HT1080 (cell line): ENCODE measurements at regions not wholly inside any gene's neighbourhood (a gene's known extent, or its start where the extent isn't known, plus 50 kb on each side); places are given as distances from the start of the nearest gene placed in this dataset.
"Not testable (repeated sequence)": the region's sequence is repeated elsewhere in the genome, so short reads cannot be mapped to it uniquely, and the experiment has no call there.

Experiments used
- DNase-seq: peaks from one replicate; pipeline ENCODE4 v3.0.0-alpha.2; 2015; ENCODE audit warnings: low read depth

DNA sequence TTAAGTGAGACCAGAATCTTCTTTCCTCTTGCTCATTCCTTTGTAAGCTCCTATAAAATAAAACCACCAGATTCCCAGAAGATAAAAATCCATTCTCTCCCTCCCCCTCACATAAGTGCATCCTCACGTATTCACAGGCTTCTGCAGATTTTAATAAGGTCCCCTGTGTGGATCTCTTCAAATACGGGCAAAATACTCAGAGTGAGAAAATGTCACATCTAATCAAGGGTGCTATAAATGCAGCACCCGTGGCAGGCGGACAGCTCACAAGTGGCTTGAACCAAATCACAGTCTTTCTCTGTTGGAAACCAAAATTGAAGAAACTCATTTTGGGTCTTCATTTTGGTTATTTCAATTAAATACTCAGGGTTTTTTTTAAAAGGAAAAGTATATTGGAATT lies 212.9 kb upstream of the CMC1 start:
- no peak for DNase-seq

- DNase-seq: no peak
Observed at GRCh38 chr3:28033059-28033784, 208.2 kb upstream of the CMC1 start.

- DNase-seq: no peak
Observed at GRCh38 chr3:28036599-28037575, 204.5 kb upstream of the CMC1 start.

DNA sequence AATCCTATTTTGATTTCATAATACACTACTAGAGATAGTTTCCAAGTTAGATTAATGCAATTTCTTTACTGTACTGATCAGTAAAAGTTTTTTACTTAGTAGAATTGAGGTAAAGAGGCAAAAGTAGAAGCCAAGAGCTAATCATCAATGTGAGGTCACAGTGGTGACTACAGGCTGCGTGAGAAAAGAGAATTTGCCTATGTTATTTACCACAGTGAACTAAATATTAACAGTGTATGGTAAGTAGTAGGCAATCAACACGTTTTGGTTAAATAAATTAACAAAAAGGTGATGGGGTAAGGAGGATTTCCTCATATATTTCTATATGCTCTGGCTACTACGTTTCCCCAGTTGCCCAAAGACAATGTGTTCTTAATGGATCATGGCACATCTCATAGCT lies 202.2 kb upstream of the CMC1 start:
- no peak for DNase-seq

GRCh38 chr3:28039829-28040228 lies 201.6 kb upstream of the CMC1 start:
- DNase-seq: no peak

DNA sequence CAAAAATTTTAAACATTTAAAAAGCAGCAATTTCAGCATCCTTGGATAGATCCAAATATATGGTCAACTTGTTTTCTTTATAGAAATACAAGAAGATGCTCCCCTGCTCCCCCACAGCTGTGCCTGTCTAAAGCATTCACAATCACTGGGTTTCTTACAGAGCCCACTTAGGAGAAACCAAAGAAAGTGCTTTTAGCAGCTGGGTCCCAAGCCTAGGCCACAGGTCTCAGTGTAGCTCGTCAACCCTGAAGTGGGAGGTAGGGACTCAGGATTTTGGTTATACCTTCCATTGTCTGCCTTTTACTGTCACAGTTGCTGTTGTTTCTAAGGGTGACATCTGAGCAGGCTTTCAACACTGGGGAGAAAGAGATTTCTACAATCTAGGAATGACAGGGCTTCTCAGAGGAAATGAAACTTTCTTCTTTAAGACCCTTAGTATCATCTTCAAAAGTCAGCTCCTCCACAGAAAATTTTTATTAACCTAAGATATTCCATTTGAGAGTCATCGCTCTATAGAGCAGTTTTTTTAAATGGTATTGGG lies 199.3 kb upstream of the CMC1 start:
- no peak for DNase-seq

GRCh38 chr3:28042707-28043106 lies 198.7 kb upstream of the CMC1 start:
- no peak for DNase-seq

- no peak for DNase-seq
Observed at GRCh38 chr3:28050120-28050519, 191.3 kb upstream of the CMC1 start.

- DNase-seq: peak; percentile 91
Observed at GRCh38 chr3:28050885-28051284, 190.5 kb upstream of the CMC1 start.

GRCh38 chr3:28053759-28054158 lies 187.7 kb upstream of the CMC1 start:
- peak; percentile 93 for DNase-seq

DNA sequence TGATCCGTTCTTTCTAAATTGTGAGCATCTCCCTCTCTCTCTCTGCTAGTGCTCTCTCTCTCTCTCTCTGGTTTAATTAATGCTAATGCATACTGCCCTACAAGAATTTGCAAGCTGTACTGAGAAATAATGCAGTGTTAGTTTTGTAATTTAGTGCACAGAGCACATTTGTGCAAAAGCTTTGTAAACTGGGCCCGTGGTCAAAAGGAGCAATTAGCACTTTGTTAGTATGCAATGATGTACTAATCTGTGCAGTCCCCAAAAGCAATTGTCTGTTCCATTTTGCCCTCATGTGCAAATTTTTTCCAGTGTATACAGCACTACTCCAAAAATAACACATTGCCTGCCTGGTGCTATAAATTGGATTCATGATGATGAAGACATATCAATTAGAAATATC lies 184.6 kb upstream of the CMC1 start:
- DNase-seq: no peak

DNA sequence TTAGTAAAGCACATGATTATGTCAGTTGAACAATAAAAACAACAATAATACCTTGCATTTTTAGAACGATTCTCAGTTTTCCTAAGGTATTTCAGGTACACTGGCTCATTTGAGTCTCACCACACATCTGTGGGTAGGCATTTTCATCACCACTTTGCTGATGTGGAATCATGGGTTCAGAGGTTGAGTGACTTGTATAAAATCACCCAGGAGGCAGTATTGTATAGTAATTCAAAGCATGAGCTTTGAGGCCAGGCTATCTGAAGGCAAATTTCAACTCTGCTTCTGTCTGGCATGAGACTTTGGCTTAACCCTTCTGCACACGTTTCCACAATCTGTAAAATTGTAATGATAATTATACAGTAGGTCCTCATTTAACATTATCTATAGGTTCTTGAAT lies 183.9 kb upstream of the CMC1 start:
- DNase-seq: no peak

DNA sequence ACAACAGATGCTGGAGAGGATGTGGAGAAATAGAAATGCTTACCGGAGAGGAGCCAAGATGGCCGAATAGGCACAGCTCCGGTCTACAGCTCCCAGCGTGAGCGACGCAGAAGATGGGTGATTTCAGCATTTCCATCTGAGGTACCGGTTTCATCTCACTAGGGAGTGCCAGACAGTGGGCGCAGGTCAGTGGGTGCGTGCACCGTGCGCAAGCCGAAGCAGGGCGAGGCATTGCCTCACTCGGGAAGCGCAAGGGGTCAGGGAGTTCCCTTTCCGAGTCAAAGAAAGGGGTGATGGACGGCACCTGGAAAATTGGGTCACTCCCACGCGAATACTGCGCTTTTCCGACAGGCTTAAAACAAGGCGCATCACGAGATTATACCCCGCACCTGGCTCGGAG lies 182.2 kb upstream of the CMC1 start:
- not testable (repeated sequence) for DNase-seq

- DNase-seq: no peak
Observed at GRCh38 chr3:28066020-28066419, 175.4 kb upstream of the CMC1 start.

GRCh38 chr3:28067014-28067413 lies 174.4 kb upstream of the CMC1 start:
- DNase-seq: no peak

GRCh38 chr3:28068342-28068741 lies 173.1 kb upstream of the CMC1 start:
- DNase-seq: no peak

- no peak for DNase-seq
Observed at GRCh38 chr3:28069438-28069837, 172.0 kb upstream of the CMC1 start.

GRCh38 chr3:28076246-28076645 lies 165.2 kb upstream of the CMC1 start:
- DNase-seq: no peak

GRCh38 chr3:28077572-28077971 lies 163.8 kb upstream of the CMC1 start:
- DNase-seq: peak; percentile 46

DNA sequence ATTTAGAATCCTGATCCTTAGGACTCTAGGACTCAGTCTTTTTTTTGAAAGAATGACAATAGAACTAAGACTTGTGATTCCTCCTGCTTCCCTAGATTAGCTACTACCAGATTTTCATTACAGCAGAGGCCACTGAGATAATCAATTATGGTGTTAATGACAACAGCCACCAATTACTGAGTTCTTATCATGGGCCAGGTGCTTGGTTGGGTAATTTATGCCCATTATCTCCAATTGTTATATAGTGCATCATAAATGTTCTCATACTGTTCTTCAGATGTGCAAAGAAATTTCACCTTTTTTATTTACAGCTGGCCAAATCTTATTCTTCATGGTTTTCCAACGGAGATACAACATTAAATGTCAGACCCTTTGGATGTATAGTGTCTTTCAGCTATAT lies 162.9 kb upstream of the CMC1 start:
- no peak for DNase-seq

- no peak for DNase-seq
Observed at GRCh38 chr3:28080716-28081115, 160.7 kb upstream of the CMC1 start.

DNA sequence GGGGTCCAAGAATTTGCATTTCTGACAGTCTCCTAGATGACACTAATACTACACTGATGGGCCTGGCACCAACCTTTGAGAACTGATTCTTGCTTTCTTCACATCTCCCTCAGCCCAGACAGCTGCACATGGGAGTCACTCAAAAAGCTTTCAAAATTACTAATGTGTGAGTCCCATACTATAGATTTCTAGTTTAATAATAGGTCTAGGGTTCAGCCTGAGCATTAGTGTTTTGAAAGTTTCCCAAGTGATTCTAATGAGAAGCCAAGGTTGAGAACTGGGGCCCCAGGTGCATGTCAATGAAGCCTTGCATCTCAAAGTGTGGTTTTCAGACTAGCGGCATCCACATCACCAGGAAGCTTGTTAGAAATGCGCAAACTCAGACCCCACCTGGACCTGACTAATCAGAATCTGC lies 159.9 kb upstream of the CMC1 start:
- DNase-seq: no peak
